MCF 10A (cell line): ENCODE measurements at regions not wholly inside any gene's neighbourhood (a gene's known extent, or its start where the extent isn't known, plus 50 kb on each side); places are given as distances from the start of the nearest gene placed in this dataset.
"Not testable (repeated sequence)": the region's sequence is repeated elsewhere in the genome, so short reads cannot be mapped to it uniquely, and the experiment has no call there.

Experiments
- BruUV-seq: library from RNA; stranded (reverse); fragments of 400-500 nt; replicated peaks from 2 replicates; lab custom pipeline; 2021; lab: Mats Ljungman, UMichigan
- CTCF ChIA-PET: fragments of 300-600 bp; sonication (Branson Sonifier 250); formaldehyde crosslinking; extraction: SDS; loops from one replicate; lab custom pipeline; 2021; ENCODE audit warnings: antibody characterized with exemption, inconsistent platforms; lab: Yijun Ruan, JAX
- POLR2A ChIA-PET: fragments of 300-600, 350-650 bp; sonication (Branson Sonifier 250); formaldehyde crosslinking; extraction: SDS; loops from one replicate; lab custom pipeline; 2020; ENCODE audit warnings: antibody characterized with exemption, inconsistent platforms; lab: Yijun Ruan, JAX
- DNase-seq: peaks from one replicate; pipeline ENCODE4 v3.0.0-alpha.2; 2018; ENCODE audit not compliant: unreplicated experiment
- H3K27ac Mint-ChIP-seq: one replicate; pipeline ENCODE4 v1.8.0; 2022; ENCODE audit warnings: mild to moderate bottlenecking, low read depth, mixed read lengths; ENCODE audit not compliant: unreplicated experiment
- H3K27me3 Mint-ChIP-seq: one replicate; pipeline ENCODE4 v1.8.0; 2022; ENCODE audit warnings: mixed read lengths; ENCODE audit not compliant: insufficient read depth, unreplicated experiment
- H3K36me3 Mint-ChIP-seq: one replicate; pipeline ENCODE4 v1.8.0; 2022; ENCODE audit warnings: mild to moderate bottlenecking, moderate library complexity, mixed read lengths; ENCODE audit not compliant: insufficient read depth, unreplicated experiment
- H3K4me1 Mint-ChIP-seq: one replicate; pipeline ENCODE4 v1.8.0; 2022; ENCODE audit warnings: mixed read lengths; ENCODE audit not compliant: insufficient read depth, unreplicated experiment
- H3K4me3 Mint-ChIP-seq: one replicate; pipeline ENCODE4 v1.8.0; 2022; ENCODE audit warnings: mild to moderate bottlenecking, moderate library complexity, mixed read lengths; ENCODE audit not compliant: unreplicated experiment
- H3K9me3 Mint-ChIP-seq: one replicate; pipeline ENCODE4 v1.8.0; 2022; ENCODE audit warnings: mixed read lengths; ENCODE audit not compliant: unreplicated experiment
- CTCF ChIP-seq: fragments of 200-600 bp; IDR thresholded peaks from one replicate; pipeline ENCODE4 v1.8.0; 2022; ENCODE audit warnings: antibody characterized with exemption, mild to moderate bottlenecking; ENCODE audit not compliant: unreplicated experiment
- intact Hi-C: fragments of 100-400 bp; cut with micrococcal nuclease; formaldehyde crosslinking; loops from 2 replicates; pipeline ENCODE4 v1.14.1; 2022

GRCh38 chr16:62272035-62272434, 235.8 kb upstream of the CDH8 start:
- BruUV-seq, result no TSS peak
- H3K4me3 Mint-ChIP-seq, result no peak overlapping the region
- no peaks in the 10 kb centered on the region for H3K4me1 Mint-ChIP-seq
- H3K27me3 Mint-ChIP-seq, result peaks cover 5% of the 10 kb centered on the region
- H3K36me3 Mint-ChIP-seq, result no peaks in the 10 kb centered on the region
- H3K9me3 Mint-ChIP-seq, result peaks cover 13% of the 10 kb centered on the region
- ChIA-PET CTCF (no interaction called here), POLR2A (no interaction called here)
- no peak for TF ChIP-seq CTCF
- no peak for DNase-seq
- no peak overlapping the region for H3K27ac Mint-ChIP-seq
- intact Hi-C loops, result no loop called here

GRCh38 chr16:62261760-62262159, 225.5 kb upstream of the CDH8 start:
- peaks cover 8% of the 10 kb centered on the region for H3K9me3 Mint-ChIP-seq
- H3K27ac Mint-ChIP-seq, result no peak overlapping the region
- ChIA-PET POLR2A (no interaction called here), CTCF (interaction anchor here (0.6 kb wide), 1 partner anchor 83 kb away, joined by 4 read pairs; no protein-coding TSS in a partner anchor)
- no peak for DNase-seq
- no peak overlapping the region for H3K4me3 Mint-ChIP-seq
- TF ChIP-seq CTCF, result no peak
- no peaks in the 10 kb centered on the region for H3K4me1 Mint-ChIP-seq
- H3K27me3 Mint-ChIP-seq, result no peaks in the 10 kb centered on the region
- intact Hi-C loops, result no loop called here
- no peaks in the 10 kb centered on the region for H3K36me3 Mint-ChIP-seq
- BruUV-seq, result no TSS peak

GRCh38 chr16:62258931-62259435, 222.7 kb upstream of the CDH8 start:
- H3K27me3 Mint-ChIP-seq, POLR2A ChIA-PET: not testable (repeated sequence)

GRCh38 chr16:62256406-62256805, 220.2 kb upstream of the CDH8 start:
- H3K9me3 Mint-ChIP-seq, result no peaks in the 10 kb centered on the region
- intact Hi-C loops, result loop anchor here (2.0 kb wide), 1 partner anchor 66 kb away; no protein-coding TSS in a partner anchor
- BruUV-seq, result no TSS peak
- DNase-seq, result no peak
- H3K27me3 Mint-ChIP-seq, result no peaks in the 10 kb centered on the region
- H3K4me3 Mint-ChIP-seq, result no peak overlapping the region
- H3K36me3 Mint-ChIP-seq, result no peaks in the 10 kb centered on the region
- CTCF ChIA-PET, result interaction anchor here (0.5 to 2.6 kb wide), 15 partner anchors 10 to 1707 kb away, joined by 3 to 14 read pairs (median 4); no protein-coding TSS in a partner anchor
- no peak overlapping the region for H3K27ac Mint-ChIP-seq
- POLR2A ChIA-PET, result no interaction called here
- no peaks in the 10 kb centered on the region for H3K4me1 Mint-ChIP-seq
- no peak for TF ChIP-seq CTCF

More at GRCh38 chr16:62258931-62259435, 222.7 kb upstream of the CDH8 start:
- H3K36me3 Mint-ChIP-seq, intact Hi-C loops, H3K9me3 Mint-ChIP-seq, DNase-seq, H3K27ac Mint-ChIP-seq, H3K4me1 Mint-ChIP-seq, BruUV-seq, H3K4me3 Mint-ChIP-seq: not testable (repeated sequence)
- CTCF ChIA-PET, result interaction anchor here (0.6 to 0.7 kb wide), 2 partner anchors 9 to 81 kb away, joined by 3 to 4 read pairs; no protein-coding TSS in a partner anchor
